BLaER1 treated with 17β-estradiol and CSF1 and Interleukin-3, amounts not matched to agents 10 nM and 100 nM (cell line): ENCODE measurements at regions not wholly inside any gene's neighbourhood (a gene's known extent, or its start where the extent isn't known, plus 50 kb on each side); places are given as distances from the start of the nearest gene placed in this dataset.

Experiments
- H3K27ac ChIP-seq, 11 experiments: shearing (Covaris generic); formaldehyde crosslinking; 2 replicates each; pipeline ENCODE4 v1.8.1; 2022
- H3K27me3 ChIP-seq, 11 experiments: shearing (Covaris generic); formaldehyde crosslinking; 2 replicates each; pipeline ENCODE4 v1.8.1; 2022
- H3K36me3 ChIP-seq, 11 experiments: shearing (Covaris generic); formaldehyde crosslinking; 2 replicates each; pipeline ENCODE4 v1.8.1; 2022
- H3K4me1 ChIP-seq, 10 experiments: shearing (Covaris generic); formaldehyde crosslinking; 2 replicates each; pipeline ENCODE4 v1.8.1; 2022
- H3K4me2 ChIP-seq, 11 experiments: shearing (Covaris generic); formaldehyde crosslinking; 2 replicates each; pipeline ENCODE4 v1.8.1; 2022
- H3K4me3 ChIP-seq, 10 experiments: shearing (Covaris generic); formaldehyde crosslinking; 2 replicates each; pipeline ENCODE4 v1.8.1; 2022
- H3K9ac ChIP-seq, 11 experiments: shearing (Covaris generic); formaldehyde crosslinking; 2 replicates each; pipeline ENCODE4 v1.8.1; 2022
- H3K9me3 ChIP-seq, 11 experiments: shearing (Covaris generic); formaldehyde crosslinking; replicated peaks in 1 of 11; 2 replicates each; pipeline ENCODE4 v1.8.1; 2022
- H4K20me1 ChIP-seq, 11 experiments: shearing (Covaris generic); formaldehyde crosslinking; 2 replicates each; pipeline ENCODE4 v1.8.1; 2022
- Cebpa-rat ChIP-seq, 11 experiments: shearing (Covaris generic); IDR thresholded peaks; 2 replicates each; pipeline ENCODE4 v1.8.1; 2022

GRCh38 chr2:120442541-120442922, 96.6 kb downstream of the INHBB start:
- Histone ChIP-seq H4K20me1 (peaks cover 0 to 13% (median 0%) of the 10 kb centered on the region in 11 experiments; a peak in 1 of 22 replicates), H3K4me2 (no peak overlapping the region), H3K36me3 (no peaks in the 10 kb centered on the region), H3K4me1 (peaks cover 0 to 28% (median 23%) of the 10 kb centered on the region in 10 experiments; a peak in 13 of 20 replicates), H3K27me3 (peaks cover 35 to 47% (median 42%) of the 10 kb centered on the region in 11 experiments), H3K9me3 (peaks cover 0 to 18% (median 9%) of the 10 kb centered on the region in 11 experiments; a peak in 13 of 22 replicates), H3K4me3 (no peak overlapping the region), H3K27ac (no peak overlapping the region), H3K9ac (no peak overlapping the region)
- no peak for TF ChIP-seq Cebpa-rat (IDR thresholded peaks at IDR 0.05)

GRCh38 chr2:120442923-120443571, 97.1 kb downstream of the INHBB start:
- Histone ChIP-seq H3K9ac (no peak overlapping the region), H3K36me3 (no peaks in the 10 kb centered on the region), H3K27ac (no peak overlapping the region), H3K4me2 (no peak overlapping the region), H3K4me3 (no peak overlapping the region), H3K27me3 (peaks cover 35 to 47% (median 42%) of the 10 kb centered on the region in 11 experiments), H3K4me1 (peaks cover 0 to 28% (median 23%) of the 10 kb centered on the region in 10 experiments; a peak in 13 of 20 replicates), H3K9me3 (peaks cover 0 to 18% (median 9%) of the 10 kb centered on the region in 11 experiments; a peak in 13 of 22 replicates), H4K20me1 (peaks cover 0 to 13% (median 0%) of the 10 kb centered on the region in 11 experiments; a peak in 1 of 22 replicates)
- TF ChIP-seq Cebpa-rat (IDR thresholded peaks at IDR 0.05) = no peak

GRCh38 chr2:120443946-120444345, 98.0 kb downstream of the INHBB start:
- Histone ChIP-seq H3K36me3 (no peaks in the 10 kb centered on the region), H3K4me3 (no peak overlapping the region), H4K20me1 (peaks cover 0 to 13% (median 0%) of the 10 kb centered on the region in 11 experiments; a peak in 1 of 22 replicates), H3K9ac (no peak overlapping the region), H3K4me1 (peaks cover 0 to 21% (median 16%) of the 10 kb centered on the region in 10 experiments; a peak in 13 of 20 replicates), H3K9me3 (peaks cover 0 to 18% (median 9%) of the 10 kb centered on the region in 11 experiments; a peak in 13 of 22 replicates), H3K4me2 (no peak overlapping the region), H3K27ac (no peak overlapping the region), H3K27me3 (peaks cover 35 to 47% (median 42%) of the 10 kb centered on the region in 11 experiments)
- no peak for TF ChIP-seq Cebpa-rat (IDR thresholded peaks at IDR 0.05)

- 0 out of 22 replicates have a peak overlapping the region, but pooled peaks of 1 of the 11 experiments have one; percentile 46 for H3K4me2 ChIP-seq
- H3K9ac ChIP-seq = no peak overlapping the region
- no peaks in the 10 kb centered on the region for H3K36me3 ChIP-seq
- H3K4me3 ChIP-seq = no peak overlapping the region
- H3K27me3 ChIP-seq = peaks cover 35 to 47% (median 42%) of the 10 kb centered on the region in 11 experiments
- no peak overlapping the region for H3K27ac ChIP-seq
- TF ChIP-seq Cebpa-rat (IDR thresholded peaks at IDR 0.05) = no peak
- peaks cover 0 to 13% (median 9%) of the 10 kb centered on the region in 10 experiments; a peak in 13 of 20 replicates for H3K4me1 ChIP-seq
- peaks cover 0 to 13% (median 0%) of the 10 kb centered on the region in 11 experiments; a peak in 1 of 22 replicates for H4K20me1 ChIP-seq
- peaks cover 0 to 18% (median 9%) of the 10 kb centered on the region in 11 experiments; a peak in 13 of 22 replicates for H3K9me3 ChIP-seq
These were observed 98.8 kb downstream of the INHBB start for GRCh38 chr2:120444691-120445240.

GRCh38 chr2:120445449-120446143, 99.7 kb downstream of the INHBB start:
- H3K27me3 ChIP-seq = peaks cover 32 to 39% (median 35%) of the 10 kb centered on the region in 11 experiments
- H3K4me2 ChIP-seq = peak overlapping the region in 7 of 11 experiments; percentile 27 to 51 (median 46); a peak in 9 of 22 replicates
- peaks cover 0 to 18% (median 9%) of the 10 kb centered on the region in 11 experiments; a peak in 13 of 22 replicates for H3K9me3 ChIP-seq
- no peak overlapping the region for H3K27ac ChIP-seq
- peaks cover 0 to 13% (median 0%) of the 10 kb centered on the region in 11 experiments; a peak in 1 of 22 replicates for H4K20me1 ChIP-seq
- no peak overlapping the region for H3K9ac ChIP-seq
- peaks cover 0 to 11% (median 7%) of the 10 kb centered on the region in 10 experiments; a peak in 11 of 20 replicates for H3K4me1 ChIP-seq
- H3K4me3 ChIP-seq = no peak overlapping the region
- TF ChIP-seq Cebpa-rat (IDR thresholded peaks at IDR 0.05) = no peak
- H3K36me3 ChIP-seq = no peaks in the 10 kb centered on the region

- Histone ChIP-seq H3K27ac (no peak overlapping the region), H3K36me3 (no peaks in the 10 kb centered on the region), H3K9ac (no peak overlapping the region), H3K4me2 (peak overlapping the region in 7 of 11 experiments; percentile 27 to 51 (median 46); a peak in 10 of 22 replicates), H3K27me3 (peaks cover 23 to 31% (median 27%) of the 10 kb centered on the region in 11 experiments), H3K4me1 (peaks cover 0 to 11% (median 7%) of the 10 kb centered on the region in 10 experiments; a peak in 11 of 20 replicates), H4K20me1 (peaks cover 0 to 13% (median 0%) of the 10 kb centered on the region in 11 experiments; a peak in 1 of 22 replicates), H3K4me3 (no peak overlapping the region), H3K9me3 (peaks cover 0 to 18% (median 9%) of the 10 kb centered on the region in 11 experiments; a peak in 13 of 22 replicates)
- no peak for TF ChIP-seq Cebpa-rat (IDR thresholded peaks at IDR 0.05)
These were observed 100.5 kb downstream of the INHBB start for GRCh38 chr2:120446236-120447126.

GRCh38 chr2:120447127-120447785, 101.3 kb downstream of the INHBB start:
- H3K27me3 ChIP-seq = peaks cover 15 to 23% (median 19%) of the 10 kb centered on the region in 11 experiments
- H3K27ac ChIP-seq = no peak overlapping the region
- H3K4me1 ChIP-seq = peaks cover 0 to 11% (median 7%) of the 10 kb centered on the region in 10 experiments; a peak in 11 of 20 replicates
- no peak for TF ChIP-seq Cebpa-rat (IDR thresholded peaks at IDR 0.05)
- H3K36me3 ChIP-seq = no peaks in the 10 kb centered on the region
- no peak overlapping the region for H3K9ac ChIP-seq
- H3K4me2 ChIP-seq = no peak overlapping the region
- H4K20me1 ChIP-seq = peaks cover 0 to 8% (median 0%) of the 10 kb centered on the region in 11 experiments; a peak in 1 of 22 replicates
- peaks cover 0 to 12% (median 8%) of the 10 kb centered on the region in 11 experiments; a peak in 12 of 22 replicates for H3K9me3 ChIP-seq
- H3K4me3 ChIP-seq = no peak overlapping the region
